Neuronal stem cell (in vitro differentiated cells): ENCODE measurements at regions not wholly inside any gene's neighbourhood (a gene's known extent, or its start where the extent isn't known, plus 50 kb on each side); places are given as distances from the start of the nearest gene placed in this dataset.

Experiments
- DNase-seq: peaks from one replicate; pipeline ENCODE4 v3.0.0-alpha.2; 2013; ENCODE audit warnings: low spot score
- H2AFZ ChIP-seq: one replicate; pipeline ENCODE4 v1.6.1; 2013; ENCODE audit warnings: mild to moderate bottlenecking, low read length, inconsistent platforms
- H2AK5ac ChIP-seq: 2 replicates; pipeline ENCODE4 v1.6.1; 2013; ENCODE audit warnings: low read depth, mild to moderate bottlenecking, inconsistent platforms, low read length, moderate library complexity, mixed read lengths
- H2BK120ac ChIP-seq: 2 replicates; pipeline ENCODE4 v1.6.1; 2013; ENCODE audit warnings: low read depth, mild to moderate bottlenecking, inconsistent platforms, low read length, moderate library complexity, mixed read lengths
- H2BK12ac ChIP-seq: one replicate; pipeline ENCODE4 v1.6.1; 2013; ENCODE audit warnings: low read length, inconsistent platforms
- H2BK15ac ChIP-seq: 2 replicates; pipeline ENCODE4 v1.6.1; 2013; ENCODE audit warnings: mild to moderate bottlenecking, low read length, inconsistent platforms, mixed read lengths
- H2BK5ac ChIP-seq: one replicate; pipeline ENCODE4 v1.6.1; 2013; ENCODE audit warnings: inconsistent platforms, mild to moderate bottlenecking, low read length, moderate library complexity
- H3K14ac ChIP-seq: one replicate; pipeline ENCODE4 v1.6.1; 2013; ENCODE audit warnings: low read length, inconsistent platforms
- H3K18ac ChIP-seq: 2 replicates; pipeline ENCODE4 v1.6.1; 2013; ENCODE audit warnings: low read length, inconsistent platforms
- H3K23ac ChIP-seq: 2 replicates; pipeline ENCODE4 v1.6.1; 2013; ENCODE audit warnings: low read depth, mild to moderate bottlenecking, mixed read lengths, low read length, inconsistent platforms; ENCODE audit not compliant: poor library complexity
- H3K27ac ChIP-seq: replicated peaks from 3 replicates; pipeline ENCODE4 v1.5.1; 2013; ENCODE audit warnings: low read length, inconsistent platforms
- H3K27me3 ChIP-seq, 3 experiments: 2 replicates each; pipeline ENCODE4 v1.6.1; 2013; ENCODE audit warnings: low read length in 3 of 3, mild to moderate bottlenecking in 2 of 3, inconsistent platforms in 1 of 3, low read depth in 1 of 3, mixed read lengths in 1 of 3, moderate library complexity in 1 of 3; ENCODE audit not compliant: control insufficient read depth in 3 of 3, insufficient read depth in 3 of 3
- H3K36me3 ChIP-seq, 2 donors: replicated peaks in 1 of 2; 2 replicates each; pipeline ENCODE4 v1.6.1; 2013; ENCODE audit warnings: low read length in 2 of 2; ENCODE audit not compliant: control insufficient read depth in 2 of 2, insufficient read depth in 2 of 2
- H3K4ac ChIP-seq: 2 replicates; pipeline ENCODE4 v1.6.1; 2013; ENCODE audit warnings: inconsistent platforms, mild to moderate bottlenecking, low read length, moderate library complexity
- H3K4me1 ChIP-seq, 2 donors: 1 replicate in 1 of 2; 2 replicates in 1 of 2; pipeline ENCODE4 v1.6.1; 2013; ENCODE audit warnings: low read length in 2 of 2, low read depth in 1 of 2; ENCODE audit not compliant: control insufficient read depth in 2 of 2, insufficient read depth in 1 of 2
- H3K4me2 ChIP-seq: one replicate; pipeline ENCODE4 v1.6.1; 2013; ENCODE audit warnings: mild to moderate bottlenecking, low read length, inconsistent platforms; ENCODE audit not compliant: insufficient read depth, poor library complexity, severe bottlenecking
- H3K4me3 ChIP-seq, 2 donors: 2 replicates each; pipeline ENCODE4 v1.5.1; 2013; ENCODE audit warnings: low read length in 2 of 2, mild to moderate bottlenecking in 2 of 2, inconsistent platforms in 1 of 2, moderate library complexity in 1 of 2
- H3K79me1 ChIP-seq: one replicate; pipeline ENCODE4 v1.6.1; 2013; ENCODE audit warnings: low read depth, mild to moderate bottlenecking, inconsistent platforms, low read length, moderate library complexity
- H3K9ac ChIP-seq: one replicate; pipeline ENCODE4 v1.6.1; 2013; ENCODE audit warnings: mild to moderate bottlenecking, low read depth, low read length, inconsistent platforms; ENCODE audit not compliant: poor library complexity
- H3K9me3 ChIP-seq, 2 donors: replicated peaks in 1 of 2; 2 replicates each; pipeline versions ENCODE3 to v1.6.1; 2013; ENCODE audit warnings: low read length in 2 of 2, mild to moderate bottlenecking in 2 of 2, inconsistent platforms in 1 of 2, low read depth in 1 of 2, mixed read lengths in 1 of 2, moderate library complexity in 1 of 2; ENCODE audit not compliant: control insufficient read depth in 2 of 2, insufficient read depth in 1 of 2
- H4K8ac ChIP-seq: one replicate; pipeline ENCODE4 v1.6.1; 2013; ENCODE audit warnings: low read depth, mild to moderate bottlenecking, inconsistent platforms, low read length, moderate library complexity
- H4K91ac ChIP-seq: one replicate; pipeline ENCODE4 v1.6.1; 2013; ENCODE audit warnings: low read length, low read depth, mild to moderate bottlenecking, inconsistent platforms; ENCODE audit not compliant: poor library complexity
- WGBS, 2 donors: extraction: QIAGEN DNeasy Blood & Tissue Kit; methylation state at CpG; one replicate each; pipeline ENCODE4 v1.1.7; 2013; ENCODE audit warnings: missing lambda C conversion rate in 2 of 2, mixed read lengths in 1 of 2; ENCODE audit not compliant: insufficient read length in 2 of 2, insufficient replicate concordance in 1 of 2; ENCODE audit errors: extremely low coverage in 2 of 2; 5-methylcytosine and 5-hydroxymethylcytosine counted together

GRCh38 chr3:162132981-162133380, 636.4 kb downstream of the OTOL1 start:
- Histone ChIP-seq H2BK12ac (no peak overlapping the region), H3K36me3 (no peaks in the 10 kb centered on the region), H4K8ac (no peak overlapping the region), H3K4me2 (no peak overlapping the region), H3K27ac (no peak overlapping the region), H3K4me1 (peaks cover 0 to 2% of the 10 kb centered on the region in 2 donors), H3K18ac (no peak overlapping the region), H3K14ac (no peak overlapping the region), H2BK15ac (no peak overlapping the region), H4K91ac (no peak overlapping the region), H2AFZ (no peak overlapping the region), H2AK5ac (no peak overlapping the region), H3K9ac (no peak overlapping the region), H3K27me3 (no peaks in the 10 kb centered on the region), H3K9me3 (no peaks in the 10 kb centered on the region), H3K4ac (no peak overlapping the region), H3K4me3 (no peak overlapping the region), H3K23ac (no peak overlapping the region), H3K79me1 (no peaks in the 10 kb centered on the region), H2BK5ac (no peak overlapping the region), H2BK120ac (no peak overlapping the region)
- DNase-seq: no peak

GRCh38 chr3:162134571-162134970, 638.0 kb downstream of the OTOL1 start:
- H2AFZ ChIP-seq: peak overlapping the region; percentile 32
- DNase-seq: no peak
- no peak overlapping the region for H3K14ac ChIP-seq

GRCh38 chr3:162136136-162136535, 639.5 kb downstream of the OTOL1 start:
- Histone ChIP-seq H3K9me3 (no peaks in the 10 kb centered on the region), H3K27ac (no peak overlapping the region), H3K4me1 (peaks cover 0 to 2% of the 10 kb centered on the region in 2 donors), H3K4me2 (no peak overlapping the region), H2AFZ (no peak overlapping the region), H3K79me1 (no peaks in the 10 kb centered on the region), H4K91ac (no peak overlapping the region), H4K8ac (no peak overlapping the region), H3K36me3 (no peaks in the 10 kb centered on the region), H3K27me3 (no peaks in the 10 kb centered on the region), H3K4ac (no peak overlapping the region), H2BK120ac (no peak overlapping the region), H3K4me3 (no peak overlapping the region), H3K9ac (no peak overlapping the region), H2BK12ac (no peak overlapping the region), H2AK5ac (no peak overlapping the region), H3K23ac (no peak overlapping the region), H3K14ac (no peak overlapping the region), H3K18ac (no peak overlapping the region), H2BK15ac (no peak overlapping the region), H2BK5ac (no peak overlapping the region)
- no CpG with 5 or more reads among the region's 2 CpGs for WGBS, 2 donors
- DNase-seq: no peak

More at GRCh38 chr3:162134571-162134970, 638.0 kb downstream of the OTOL1 start:
- no CpG with 5 or more reads among the region's 4 CpGs for WGBS, 2 donors
- H3K79me1 ChIP-seq: no peaks in the 10 kb centered on the region
- no peak overlapping the region for H3K4me3 ChIP-seq
- no peaks in the 10 kb centered on the region for H3K27me3 ChIP-seq
- H3K9ac ChIP-seq: no peak overlapping the region
- no peak overlapping the region for H3K27ac ChIP-seq
- H3K36me3 ChIP-seq: no peaks in the 10 kb centered on the region
- H3K4me1 ChIP-seq: peaks cover 0 to 2% of the 10 kb centered on the region in 2 donors
- no peak overlapping the region for H3K18ac ChIP-seq
- H3K9me3 ChIP-seq: no peaks in the 10 kb centered on the region
- no peak overlapping the region for H2BK12ac ChIP-seq
- H2AK5ac ChIP-seq: no peak overlapping the region
- no peak overlapping the region for H3K23ac ChIP-seq
- no peak overlapping the region for H2BK15ac ChIP-seq
- H2BK5ac ChIP-seq: no peak overlapping the region
- H2BK120ac ChIP-seq: no peak overlapping the region
- no peak overlapping the region for H4K91ac ChIP-seq
- H3K4me2 ChIP-seq: no peak overlapping the region
- no peak overlapping the region for H4K8ac ChIP-seq
- no peak overlapping the region for H3K4ac ChIP-seq

- H3K36me3 ChIP-seq: no peaks in the 10 kb centered on the region
These were observed 641.9 kb downstream of the OTOL1 start for GRCh38 chr3:162138509-162138908.

More at GRCh38 chr3:162138509-162138908, 641.9 kb downstream of the OTOL1 start:
- peak overlapping the region; percentile 37 for H2AFZ ChIP-seq
- no peak overlapping the region for H3K23ac ChIP-seq
- H3K27ac ChIP-seq: no peak overlapping the region
- no peak overlapping the region for H2AK5ac ChIP-seq
- no peaks in the 10 kb centered on the region for H3K9me3 ChIP-seq
- no peak overlapping the region for H3K4me2 ChIP-seq
- no peaks in the 10 kb centered on the region for H3K79me1 ChIP-seq
- WGBS, 2 donors: no CpG with 5 or more reads among the region's 4 CpGs
- no peak overlapping the region for H2BK12ac ChIP-seq
- H2BK5ac ChIP-seq: no peak overlapping the region
- H4K8ac ChIP-seq: no peak overlapping the region
- no peak for DNase-seq
- H2BK15ac ChIP-seq: no peak overlapping the region
- no peak overlapping the region for H2BK120ac ChIP-seq
- H3K14ac ChIP-seq: no peak overlapping the region
- no peak overlapping the region for H4K91ac ChIP-seq
- peaks cover 0 to 2% of the 10 kb centered on the region in 2 donors for H3K4me1 ChIP-seq
- no peaks in the 10 kb centered on the region for H3K27me3 ChIP-seq
- no peak overlapping the region for H3K4ac ChIP-seq
- no peak overlapping the region for H3K9ac ChIP-seq
- H3K4me3 ChIP-seq: no peak overlapping the region
- no peak overlapping the region for H3K18ac ChIP-seq
